ENCODE measurements at regions not wholly inside any gene's neighbourhood (a gene's known extent, or its start where the extent isn't known, plus 50 kb on each side); places are given as distances from the start of the nearest gene placed in this dataset.

DNA sequence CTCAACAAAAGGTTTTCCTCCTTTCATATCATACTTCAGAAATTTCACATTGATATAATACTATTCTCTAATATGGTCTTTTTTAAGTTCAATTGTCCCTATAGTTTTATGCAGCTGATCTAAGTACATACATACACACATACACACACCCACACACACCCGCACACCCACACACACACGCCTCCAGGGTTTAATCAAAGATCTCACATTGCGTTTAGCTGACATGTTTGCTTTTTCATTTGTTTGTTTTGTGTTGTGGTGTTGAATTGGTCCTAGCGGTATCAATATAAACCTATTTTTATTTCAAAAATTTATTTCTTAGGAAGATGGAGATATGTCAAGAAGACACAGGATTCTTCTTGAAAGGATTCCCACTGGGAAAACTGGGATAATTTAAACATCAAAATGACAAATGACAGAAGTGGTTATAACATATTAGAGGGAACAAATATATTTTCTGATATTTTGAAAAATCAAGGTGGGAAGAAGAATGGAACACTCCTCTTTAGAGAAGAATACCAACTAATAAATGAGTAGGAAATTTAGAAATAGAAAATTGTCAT is 434.9 kb upstream of the SLC30A5 start:
- TF ChIP-seq, protein P1, sequence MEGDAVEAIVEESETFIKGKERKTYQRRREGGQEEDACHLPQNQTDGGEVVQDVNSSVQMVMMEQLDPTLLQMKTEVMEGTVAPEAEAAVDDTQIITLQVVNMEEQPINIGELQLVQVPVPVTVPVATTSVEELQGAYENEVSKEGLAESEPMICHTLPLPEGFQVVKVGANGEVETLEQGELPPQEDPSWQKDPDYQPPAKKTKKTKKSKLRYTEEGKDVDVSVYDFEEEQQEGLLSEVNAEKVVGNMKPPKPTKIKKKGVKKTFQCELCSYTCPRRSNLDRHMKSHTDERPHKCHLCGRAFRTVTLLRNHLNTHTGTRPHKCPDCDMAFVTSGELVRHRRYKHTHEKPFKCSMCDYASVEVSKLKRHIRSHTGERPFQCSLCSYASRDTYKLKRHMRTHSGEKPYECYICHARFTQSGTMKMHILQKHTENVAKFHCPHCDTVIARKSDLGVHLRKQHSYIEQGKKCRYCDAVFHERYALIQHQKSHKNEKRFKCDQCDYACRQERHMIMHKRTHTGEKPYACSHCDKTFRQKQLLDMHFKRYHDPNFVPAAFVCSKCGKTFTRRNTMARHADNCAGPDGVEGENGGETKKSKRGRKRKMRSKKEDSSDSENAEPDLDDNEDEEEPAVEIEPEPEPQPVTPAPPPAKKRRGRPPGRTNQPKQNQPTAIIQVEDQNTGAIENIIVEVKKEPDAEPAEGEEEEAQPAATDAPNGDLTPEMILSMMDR (IDR thresholded peaks at IDR 0.05): no peak
- TF ChIP-seq TCF12 (IDR thresholded peaks at IDR 0.05) (no peak), RCOR1 (IDR thresholded peaks at IDR 0.05; ENCODE audit: low read length) (no peak), CHD2 (IDR thresholded peaks at IDR 0.05; ENCODE audit: low read length, partially characterized antibody) (no peak), GABPA (IDR thresholded peaks at IDR 0.05; ENCODE audit: low read depth) (no peak), ELF1 (IDR thresholded peaks at IDR 0.05) (no peak), SIN3A (IDR thresholded peaks at IDR 0.05; ENCODE audit: borderline replicate concordance, low read depth, low read length) (no peak), EP300 (IDR thresholded peaks at IDR 0.05; ENCODE audit: borderline replicate concordance in 1 of 2, low read depth in 1 of 2, low read length in 1 of 2) (no peak), FOXM1 (IDR thresholded peaks at IDR 0.05; ENCODE audit: low read depth) (no peak), NRF1 (IDR thresholded peaks at IDR 0.05; ENCODE audit: low read depth, low read length) (no peak), YY1 (IDR thresholded peaks at IDR 0.05; ENCODE audit: low read depth) (no peak)
- TF ChIP-seq, protein P2, sequence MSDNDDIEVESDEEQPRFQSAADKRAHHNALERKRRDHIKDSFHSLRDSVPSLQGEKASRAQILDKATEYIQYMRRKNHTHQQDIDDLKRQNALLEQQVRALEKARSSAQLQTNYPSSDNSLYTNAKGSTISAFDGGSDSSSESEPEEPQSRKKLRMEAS (IDR thresholded peaks at IDR 0.05; ENCODE audit: low read depth): no peak
- TF ChIP-seq, protein P3, sequence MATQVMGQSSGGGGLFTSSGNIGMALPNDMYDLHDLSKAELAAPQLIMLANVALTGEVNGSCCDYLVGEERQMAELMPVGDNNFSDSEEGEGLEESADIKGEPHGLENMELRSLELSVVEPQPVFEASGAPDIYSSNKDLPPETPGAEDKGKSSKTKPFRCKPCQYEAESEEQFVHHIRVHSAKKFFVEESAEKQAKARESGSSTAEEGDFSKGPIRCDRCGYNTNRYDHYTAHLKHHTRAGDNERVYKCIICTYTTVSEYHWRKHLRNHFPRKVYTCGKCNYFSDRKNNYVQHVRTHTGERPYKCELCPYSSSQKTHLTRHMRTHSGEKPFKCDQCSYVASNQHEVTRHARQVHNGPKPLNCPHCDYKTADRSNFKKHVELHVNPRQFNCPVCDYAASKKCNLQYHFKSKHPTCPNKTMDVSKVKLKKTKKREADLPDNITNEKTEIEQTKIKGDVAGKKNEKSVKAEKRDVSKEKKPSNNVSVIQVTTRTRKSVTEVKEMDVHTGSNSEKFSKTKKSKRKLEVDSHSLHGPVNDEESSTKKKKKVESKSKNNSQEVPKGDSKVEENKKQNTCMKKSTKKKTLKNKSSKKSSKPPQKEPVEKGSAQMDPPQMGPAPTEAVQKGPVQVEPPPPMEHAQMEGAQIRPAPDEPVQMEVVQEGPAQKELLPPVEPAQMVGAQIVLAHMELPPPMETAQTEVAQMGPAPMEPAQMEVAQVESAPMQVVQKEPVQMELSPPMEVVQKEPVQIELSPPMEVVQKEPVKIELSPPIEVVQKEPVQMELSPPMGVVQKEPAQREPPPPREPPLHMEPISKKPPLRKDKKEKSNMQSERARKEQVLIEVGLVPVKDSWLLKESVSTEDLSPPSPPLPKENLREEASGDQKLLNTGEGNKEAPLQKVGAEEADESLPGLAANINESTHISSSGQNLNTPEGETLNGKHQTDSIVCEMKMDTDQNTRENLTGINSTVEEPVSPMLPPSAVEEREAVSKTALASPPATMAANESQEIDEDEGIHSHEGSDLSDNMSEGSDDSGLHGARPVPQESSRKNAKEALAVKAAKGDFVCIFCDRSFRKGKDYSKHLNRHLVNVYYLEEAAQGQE (IDR thresholded peaks at IDR 0.05; ENCODE audit: low read depth, low read length): no peak
